Trophoblast cell (in vitro differentiated cells and primary cell): ENCODE measurements at regions not wholly inside any gene's neighbourhood (a gene's known extent, or its start where the extent isn't known, plus 50 kb on each side); places are given as distances from the start of the nearest gene placed in this dataset.

Experiments used
- DNase-seq, 2 donors: peaks; one replicate each; pipeline ENCODE4 v3.0.0-alpha.2; 2016
- H2AFZ ChIP-seq: 2 replicates; pipeline ENCODE4 v1.6.1; 2013; ENCODE audit warnings: low read length, moderate library complexity, mild to moderate bottlenecking; ENCODE audit not compliant: insufficient read depth, poor library complexity
- H2AK5ac ChIP-seq: 2 replicates; pipeline ENCODE4 v1.6.1; 2013; ENCODE audit warnings: mild to moderate bottlenecking, low read length
- H2BK120ac ChIP-seq: 2 replicates; pipeline ENCODE4 v1.6.1; 2013; ENCODE audit warnings: low read length, mild to moderate bottlenecking, moderate library complexity; ENCODE audit not compliant: insufficient read depth, poor library complexity
- H2BK12ac ChIP-seq: 2 replicates; pipeline ENCODE4 v1.6.1; 2013; ENCODE audit warnings: mild to moderate bottlenecking, low read length, moderate library complexity
- H2BK5ac ChIP-seq: 2 replicates; pipeline ENCODE4 v1.6.1; 2013; ENCODE audit warnings: low read length, low read depth, moderate library complexity, mild to moderate bottlenecking; ENCODE audit not compliant: poor library complexity
- H3K14ac ChIP-seq: 2 replicates; pipeline ENCODE4 v1.6.1; 2013; ENCODE audit warnings: mild to moderate bottlenecking, low read length
- H3K18ac ChIP-seq: 2 replicates; pipeline ENCODE4 v1.6.1; 2013; ENCODE audit warnings: mild to moderate bottlenecking, low read length
- H3K23ac ChIP-seq: 2 replicates; pipeline ENCODE4 v1.6.1; 2013; ENCODE audit warnings: low read length
- H3K27ac ChIP-seq: 2 replicates; pipeline ENCODE4 v1.5.1; 2013; ENCODE audit warnings: low read depth, mild to moderate bottlenecking, inconsistent platforms, low read length, moderate library complexity
- H3K27me3 ChIP-seq: 2 replicates; pipeline ENCODE4 v1.6.1; 2013; ENCODE audit warnings: inconsistent platforms, mild to moderate bottlenecking, low read length, moderate library complexity; ENCODE audit not compliant: insufficient read depth
- H3K36me3 ChIP-seq, 2 experiments: 1 replicate in 1 of 2; 2 replicates in 1 of 2; pipeline ENCODE4 v1.6.1; 2013; ENCODE audit warnings: low read length in 2 of 2, mild to moderate bottlenecking in 2 of 2, moderate library complexity in 1 of 2; ENCODE audit not compliant: insufficient read depth in 2 of 2, control insufficient read depth in 1 of 2
- H3K4ac ChIP-seq: 2 replicates; pipeline ENCODE4 v1.6.1; 2013; ENCODE audit warnings: low read depth, mild to moderate bottlenecking, low read length, moderate library complexity
- H3K4me1 ChIP-seq, 2 experiments: 1 replicate in 1 of 2; 2 replicates in 1 of 2; pipeline ENCODE4 v1.6.1; 2013; ENCODE audit warnings: low read length in 2 of 2, mild to moderate bottlenecking in 2 of 2, moderate library complexity in 1 of 2; ENCODE audit not compliant: insufficient read depth in 2 of 2, control insufficient read depth in 1 of 2
- H3K4me2 ChIP-seq: 2 replicates; pipeline ENCODE4 v1.6.1; 2013; ENCODE audit warnings: inconsistent platforms, mild to moderate bottlenecking, low read length, moderate library complexity
- H3K4me3 ChIP-seq: 2 replicates; pipeline ENCODE4 v1.5.1; 2013; ENCODE audit warnings: mild to moderate bottlenecking, low read depth, low read length, inconsistent platforms
- H3K79me1 ChIP-seq: one replicate; pipeline ENCODE4 v1.6.1; 2013; ENCODE audit warnings: low read length
- H3K79me2 ChIP-seq: 2 replicates; pipeline ENCODE4 v1.6.1; 2013; ENCODE audit warnings: low read length, mild to moderate bottlenecking; ENCODE audit not compliant: control insufficient read depth, insufficient read depth, poor library complexity
- H3K9ac ChIP-seq: 2 replicates; pipeline ENCODE4 v1.6.1; 2013; ENCODE audit warnings: mild to moderate bottlenecking, low read length
- H3K9me3 ChIP-seq: 2 replicates; pipeline ENCODE4 v1.6.1; 2013; ENCODE audit warnings: low read depth, mild to moderate bottlenecking, control low read depth, inconsistent platforms, low read length; ENCODE audit not compliant: insufficient read depth
- H4K12ac ChIP-seq: 2 replicates; pipeline ENCODE4 v1.6.1; 2013; ENCODE audit warnings: low read depth, mild to moderate bottlenecking, low read length, moderate library complexity
- H4K8ac ChIP-seq: 2 replicates; pipeline ENCODE4 v1.6.1; 2013; ENCODE audit warnings: low read depth, mild to moderate bottlenecking, low read length, moderate library complexity
- H4K91ac ChIP-seq: one replicate; pipeline ENCODE4 v1.6.1; 2013; ENCODE audit warnings: low read depth, mild to moderate bottlenecking, low read length, moderate library complexity
- WGBS: extraction: QIAGEN DNeasy Blood & Tissue Kit; methylation state at CpG from one replicate; pipeline ENCODE4 v1.1.7; 2013; ENCODE audit warnings: missing lambda C conversion rate; ENCODE audit not compliant: insufficient read length, insufficient coverage; ENCODE audit errors: extremely low coverage; 5-methylcytosine and 5-hydroxymethylcytosine counted together

DNA sequence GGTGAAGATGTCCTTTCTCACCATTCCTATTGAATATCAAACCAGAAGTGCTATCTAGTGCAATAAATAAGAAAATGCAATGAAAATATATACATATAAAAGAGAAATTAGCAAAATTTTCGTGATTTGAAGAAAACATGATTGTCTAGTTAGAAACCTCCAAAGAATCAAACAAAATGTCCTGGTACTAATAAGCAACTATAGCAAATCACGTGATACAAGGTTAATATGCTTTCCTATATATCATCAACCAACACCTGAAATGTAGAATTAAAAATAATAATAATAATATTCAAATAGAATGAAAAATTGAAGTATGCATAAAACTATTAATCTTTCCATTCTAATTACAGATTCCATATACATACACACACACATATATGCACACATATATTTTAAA lies 183.9 kb upstream of the POM121L12 start:
- Histone ChIP-seq H2BK5ac (no peak overlapping the region), H4K8ac (no peak overlapping the region), H3K23ac (no peak overlapping the region), H3K9ac (no peak overlapping the region), H3K36me3 (no peaks in the 10 kb centered on the region), H4K91ac (no peak overlapping the region), H4K12ac (no peak overlapping the region), H3K79me2 (no peaks in the 10 kb centered on the region), H3K14ac (no peak overlapping the region), H3K4ac (no peak overlapping the region), H3K27me3 (no peaks in the 10 kb centered on the region), H3K18ac (no peak overlapping the region), H3K4me2 (no peak overlapping the region), H3K79me1 (no peaks in the 10 kb centered on the region), H2BK12ac (no peak overlapping the region), H3K4me3 (no peak overlapping the region), H3K9me3 (peaks cover 2% of the 10 kb centered on the region), H2BK120ac (no peak overlapping the region), H3K4me1 (no peaks in the 10 kb centered on the region), H3K27ac (no peak overlapping the region), H2AFZ (no peak overlapping the region), H2AK5ac (no peak overlapping the region)
- no peak for DNase-seq
- no CpG with 5 or more reads among the region's 2 CpGs for WGBS

DNA sequence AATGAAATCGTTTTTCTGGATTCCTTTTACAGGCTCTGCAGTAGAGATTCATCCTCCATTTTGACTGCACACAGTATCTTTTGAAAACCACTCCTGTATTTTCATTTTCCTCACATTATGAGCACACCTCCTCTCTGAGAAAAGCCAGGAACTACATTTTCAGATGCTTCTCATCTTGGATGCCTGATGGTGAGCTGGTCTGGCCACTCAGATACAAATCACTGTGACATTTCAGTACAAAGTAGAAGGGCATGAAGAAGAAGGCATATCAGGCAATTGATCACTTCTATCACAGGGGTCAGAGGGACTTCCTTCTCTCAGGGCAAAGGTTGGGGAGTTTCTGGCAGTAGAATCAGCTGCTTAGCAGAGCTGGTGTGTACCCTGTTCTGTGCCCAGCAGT lies 192.0 kb upstream of the POM121L12 start:
- Histone ChIP-seq H3K4me3 (no peak overlapping the region), H4K91ac (no peak overlapping the region), H3K9me3 (peaks cover 2% of the 10 kb centered on the region), H2AK5ac (no peak overlapping the region), H4K8ac (no peak overlapping the region), H3K14ac (no peak overlapping the region), H3K79me1 (no peaks in the 10 kb centered on the region), H3K9ac (no peak overlapping the region), H3K23ac (no peak overlapping the region), H3K4me2 (no peak overlapping the region), H2BK5ac (no peak overlapping the region), H3K4me1 (peaks cover 2 to 4% of the 10 kb centered on the region in 2 experiments), H3K27ac (no peak overlapping the region), H3K79me2 (no peaks in the 10 kb centered on the region), H3K27me3 (no peaks in the 10 kb centered on the region), H4K12ac (no peak overlapping the region), H3K18ac (no peak overlapping the region), H2BK120ac (no peak overlapping the region), H2BK12ac (no peak overlapping the region), H3K36me3 (no peaks in the 10 kb centered on the region), H2AFZ (no peak overlapping the region), H3K4ac (no peak overlapping the region)
- no CpG with 5 or more reads among the region's 1 CpG for WGBS
- no peak for DNase-seq

DNA sequence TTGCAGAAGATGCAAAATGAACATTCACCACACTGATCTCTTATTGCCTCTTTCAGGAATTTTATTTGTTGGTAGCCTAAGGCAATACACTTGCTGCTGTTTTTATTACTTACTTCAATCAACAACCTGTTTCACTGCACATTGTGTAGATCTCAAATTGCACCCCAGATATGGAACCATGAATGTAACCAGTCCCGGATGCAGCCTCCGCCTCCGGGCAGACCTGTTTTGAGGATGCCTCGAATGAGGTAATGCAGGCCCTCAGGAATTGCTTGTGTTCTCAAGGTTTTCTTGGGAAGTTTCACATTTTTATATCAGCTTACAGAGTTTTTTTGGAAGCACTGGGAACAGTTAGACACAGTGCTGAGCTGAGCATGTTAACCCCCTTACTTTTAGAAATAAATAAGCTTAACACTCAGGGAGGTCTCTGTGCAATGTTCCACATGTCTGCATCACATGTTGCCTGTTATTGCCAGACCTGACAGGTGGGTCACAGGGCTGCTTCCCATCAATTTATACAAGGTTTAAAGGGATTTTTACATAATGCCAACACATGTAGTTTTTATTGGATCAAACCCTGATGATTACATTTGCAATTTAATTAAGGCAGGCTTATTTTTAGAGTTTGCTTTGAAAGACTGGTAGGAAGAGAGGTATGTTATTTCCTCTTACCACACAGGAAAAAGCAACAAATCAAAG lies 193.1 kb upstream of the POM121L12 start:
- Histone ChIP-seq H3K14ac (no peak overlapping the region), H3K4me2 (no peak overlapping the region), H3K27me3 (no peaks in the 10 kb centered on the region), H3K4me3 (no peak overlapping the region), H4K91ac (no peak overlapping the region), H2BK12ac (no peak overlapping the region), H3K79me2 (no peaks in the 10 kb centered on the region), H4K8ac (no peak overlapping the region), H4K12ac (no peak overlapping the region), H2BK120ac (no peak overlapping the region), H2AFZ (no peak overlapping the region), H3K4ac (no peak overlapping the region), H3K36me3 (no peaks in the 10 kb centered on the region), H3K9ac (no peak overlapping the region), H3K23ac (no peak overlapping the region), H3K4me1 (peaks cover 2 to 4% of the 10 kb centered on the region in 2 experiments), H2AK5ac (no peak overlapping the region), H2BK5ac (no peak overlapping the region), H3K27ac (no peak overlapping the region), H3K9me3 (no peaks in the 10 kb centered on the region), H3K79me1 (no peaks in the 10 kb centered on the region), H3K18ac (no peak overlapping the region)
- WGBS, result no CpG with 5 or more reads among the region's 4 CpGs
- no peak for DNase-seq

DNA sequence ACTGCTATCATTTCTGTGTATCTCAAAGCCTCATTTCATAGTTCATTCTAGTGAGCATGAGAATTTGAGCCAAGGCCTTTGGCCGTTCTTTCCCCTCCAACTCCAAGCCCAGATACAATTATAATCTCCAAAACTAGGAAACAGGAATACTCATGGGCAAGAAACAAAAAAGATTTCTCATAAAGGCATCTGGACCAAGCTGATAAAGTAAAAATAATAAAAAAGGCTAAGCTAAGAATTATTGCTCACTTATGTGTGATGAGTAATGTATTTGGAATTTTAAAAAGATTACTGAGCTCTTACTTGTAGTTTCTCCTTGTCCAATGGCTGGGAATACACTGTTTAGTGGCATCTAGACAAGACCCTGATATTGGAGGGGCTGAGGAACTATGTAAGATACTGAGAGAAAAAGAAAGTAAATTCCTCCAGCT lies 196.4 kb upstream of the POM121L12 start:
- Histone ChIP-seq H3K79me1 (no peaks in the 10 kb centered on the region), H3K4me3 (no peak overlapping the region), H2BK12ac (no peak overlapping the region)

More for the DNA sequence above, 196.4 kb upstream of the POM121L12 start:
- Histone ChIP-seq H3K23ac (no peak overlapping the region), H3K27ac (no peak overlapping the region), H2AK5ac (no peak overlapping the region), H3K4me2 (no peak overlapping the region), H2BK120ac (no peak overlapping the region), H3K9me3 (no peaks in the 10 kb centered on the region), H3K4ac (no peak overlapping the region), H3K79me2 (no peaks in the 10 kb centered on the region), H2BK5ac (no peak overlapping the region), H3K4me1 (peaks cover 2 to 4% of the 10 kb centered on the region in 2 experiments), H3K14ac (no peak overlapping the region), H2AFZ (no peak overlapping the region), H3K9ac (no peak overlapping the region), H4K91ac (no peak overlapping the region), H3K36me3 (no peaks in the 10 kb centered on the region), H4K8ac (no peak overlapping the region), H3K18ac (no peak overlapping the region), H3K27me3 (no peaks in the 10 kb centered on the region), H4K12ac (no peak overlapping the region)
- DNase-seq, result peak in 1 of 2 donors; percentile 11
- WGBS, result no CpG with 5 or more reads among the region's 1 CpG
